Heart right ventricle (tissue), 16 donors: ENCODE measurements at regions not wholly inside any gene's neighbourhood (a gene's known extent, or its start where the extent isn't known, plus 50 kb on each side); places are given as distances from the start of the nearest gene placed in this dataset.

Experiments
- ATAC-seq, 8 donors: fragments of 200-7000 bp; cut with Tn5 transposase; one replicate each; pipeline ENCODE4 v1.9.1; 2020; ENCODE audit warnings: mild to moderate bottlenecking in 8 of 8, moderate library complexity in 8 of 8, moderate number of reproducible peaks in 1 of 8
- DNase-seq, 2 donors: peaks; one replicate each; pipeline ENCODE4 v3.0.0-alpha.2; 2020
- H3K27ac ChIP-seq, 10 donors: fragments of 200-600 bp; sonication (generic) in 2 of 10; one replicate each; pipeline versions ENCODE4 v1.5.0 to v1.8.0; 2020 to 2022; ENCODE audit warnings: mild to moderate bottlenecking in 3 of 10
- H3K27me3 ChIP-seq, 7 donors: fragments of 200-600 bp; one replicate each; pipeline ENCODE4 v1.8.0; 2021 to 2022; ENCODE audit warnings: mild to moderate bottlenecking in 2 of 7
- H3K36me3 ChIP-seq, 9 donors: fragments of 200-600 bp; sonication (generic) in 1 of 9; one replicate each; pipeline versions ENCODE4 v1.5.0 to v1.8.0; 2020 to 2022; ENCODE audit warnings: mild to moderate bottlenecking in 2 of 9
- H3K4me1 ChIP-seq, 9 donors: fragments of 200-600 bp; sonication (generic) in 1 of 9; one replicate each; pipeline versions ENCODE4 v1.5.0 to v1.8.0; 2020 to 2022; ENCODE audit warnings: mild to moderate bottlenecking in 4 of 9
- H3K4me3 ChIP-seq, 10 donors: fragments of 200-600 bp; sonication (generic) in 2 of 10; one replicate each; pipeline versions ENCODE4 v1.5.0 to v1.8.0; 2020 to 2022; ENCODE audit warnings: mild to moderate bottlenecking in 7 of 10, moderate library complexity in 2 of 10
- H3K9me3 ChIP-seq, 11 donors: fragments of 200-600 bp in 10 of 11; sonication (generic) in 2 of 11; one replicate each; pipeline versions ENCODE4 v1.5.0 to v1.8.0; 2013 to 2022; ENCODE audit warnings: mild to moderate bottlenecking in 2 of 11, control low read depth in 1 of 11, moderate library complexity in 1 of 11
- CTCF ChIP-seq, 9 donors: fragments of 200-600 bp; sonication (generic) in 2 of 9; IDR thresholded peaks; one replicate each; pipeline versions ENCODE4 v1.5.0 to v1.8.0; 2021 to 2022; ENCODE audit warnings: antibody characterized with exemption in 9 of 9, mild to moderate bottlenecking in 5 of 9, moderate library complexity in 1 of 9
- WGBS, 2 donors: extraction: QIAGEN DNeasy Blood & Tissue Kit; methylation state at CpG; one replicate each; pipeline ENCODE4 v1.1.7; 2013; ENCODE audit warnings: inconsistent platforms in 1 of 2; 5-methylcytosine and 5-hydroxymethylcytosine counted together
- intact Hi-C, 10 donors: fragments of 100-400 bp; cut with DNase I; formaldehyde crosslinking; loops; one replicate each; pipeline versions ENCODE4 v1.11.1 to v1.14.2; 2022
- donor health status: Arrhythmogenic right ventricular cardiomyopathy.
- donor health status: ischemic (EF 13 %, LVEDD 7.1; RV severe dilation, severe dysfunction).
- donor health status: healthy with polysubstance abuse.
- donor health status: DM: no; HTN: yes; CAD: no.
- donor health status: DM: no; HTN: no; CAD: no.
- donor health status: ischemic (EF 25% LVEDD 6.9; RV normal size, moderate dysfunction).
- donor health status: ischemic (EF 25% LVEDD 5.7; RV mildly dilated, moderate dysfunction).
- donor health status: healthy.
- donor health status: DM: yes; HTN: yes; CAD: no.
- donor health status: Ischemic cardiomyopathy.
- donor health status: ischemic (EF 35%, LVEDD 5.7; RV mildly dilated, moderate dysfunction).
- donor health status: nonischemic (EF 11% LVEDD 7.7; RV severe dilation, severe dysfunction).
- donor health status: DM: yes; HTN: yes; CAD: no.
- donor health status: PGD.
- donor health status: ischemic (EF 29% LVEDD 5.4; RV normal size, mild dysfunction).
- donor health status: nonischemic (EF 23%, LVEDD 6.1; RV moderate dilation, normal function).

- H3K9me3 ChIP-seq, result no peaks in the 10 kb centered on the region
- DNase-seq (no peak), ATAC-seq (peak in 3 of 8 donors; percentile 35 to 70 (median 56))
- no peaks in the 10 kb centered on the region for H3K27me3 ChIP-seq
- no peak overlapping the region for H3K4me3 ChIP-seq
- H3K27ac ChIP-seq, result no peak overlapping the region
- no peaks in the 10 kb centered on the region for H3K36me3 ChIP-seq
- WGBS, 2 donors, result 63 to 76% methylated on average over 4 of the region's 4 CpGs
- peaks cover 0 to 8% (median 0%) of the 10 kb centered on the region in 9 donors for H3K4me1 ChIP-seq
- no peak for TF ChIP-seq CTCF (IDR thresholded peaks at IDR 0.05)
- intact Hi-C loops, result no loop called here
Measured at GRCh38 chr16:49003992-49004391, 277.6 kb downstream of the CBLN1 start.

GRCh38 chr16:49003022-49003421 is 278.6 kb downstream of the CBLN1 start:
- TF ChIP-seq CTCF (IDR thresholded peaks at IDR 0.05), result no peak
- no peak overlapping the region for H3K27ac ChIP-seq
- intact Hi-C loops, result no loop called here

GRCh38 chr16:49000594-49000993 is 281.0 kb downstream of the CBLN1 start:
- ATAC-seq (no peak), DNase-seq (no peak)
- Histone ChIP-seq H3K4me1 (peaks cover 0 to 11% (median 0%) of the 10 kb centered on the region in 9 donors), H3K4me3 (no peak overlapping the region), H3K27ac (no peak overlapping the region), H3K36me3 (no peaks in the 10 kb centered on the region), H3K27me3 (peaks cover 0 to 3% (median 0%) of the 10 kb centered on the region in 7 donors), H3K9me3 (no peaks in the 10 kb centered on the region)
- 31 to 34% methylated on average over 10 of the region's 10 CpGs for WGBS, 2 donors
- TF ChIP-seq CTCF (IDR thresholded peaks at IDR 0.05), result peak in 7 of 9 donors; percentile 34 to 51 (median 47)
- intact Hi-C loops, result no loop called here

More at GRCh38 chr16:49003022-49003421, 278.6 kb downstream of the CBLN1 start:
- DNase-seq (no peak), ATAC-seq (no peak)
- WGBS, 2 donors, result 71 to 77% methylated on average over 2 of the region's 2 CpGs
- H3K4me3 ChIP-seq, result no peak overlapping the region
- H3K9me3 ChIP-seq, result no peaks in the 10 kb centered on the region
- H3K27me3 ChIP-seq, result no peaks in the 10 kb centered on the region
- H3K36me3 ChIP-seq, result no peaks in the 10 kb centered on the region
- peaks cover 0 to 11% (median 0%) of the 10 kb centered on the region in 9 donors for H3K4me1 ChIP-seq

GRCh38 chr16:48999508-48999907 is 282.1 kb downstream of the CBLN1 start:
- no peak for TF ChIP-seq CTCF (IDR thresholded peaks at IDR 0.05)
- Histone ChIP-seq H3K27me3 (peaks cover 0 to 7% (median 0%) of the 10 kb centered on the region in 7 donors), H3K4me1 (peaks cover 0 to 11% (median 0%) of the 10 kb centered on the region in 9 donors), H3K9me3 (no peaks in the 10 kb centered on the region), H3K27ac (no peak overlapping the region), H3K36me3 (no peaks in the 10 kb centered on the region), H3K4me3 (no peak overlapping the region)
- peak in 1 of 8 donors; percentile 28 for ATAC-seq
- DNase-seq, result no peak
- 23 to 25% methylated on average over 5 of the region's 5 CpGs for WGBS, 2 donors
- intact Hi-C loops, result loop anchor here in 1 of 10 donors (5.0 kb wide), 1 partner anchor 283 kb away; the partner anchor contains the start of gene CBLN1
